NCI-H1105 treated with DMSO at 0.1 percent for 48 hours (cell line): ENCODE measurements at regions not wholly inside any gene's neighbourhood (a gene's known extent, or its start where the extent isn't known, plus 50 kb on each side); places are given as distances from the start of the nearest gene placed in this dataset.
A peak's percentile ranks its signal among the peaks of the same experiment; 100 is the strongest.

Source experiments
- DNase-seq: peaks from one replicate; lab custom pipeline; 2025; lab: John Stamatoyannopoulos, UW

GRCh38 chr13:42658019-42658418, 84.1 kb downstream of the TNFSF11 start:
- no peak for DNase-seq

DNA sequence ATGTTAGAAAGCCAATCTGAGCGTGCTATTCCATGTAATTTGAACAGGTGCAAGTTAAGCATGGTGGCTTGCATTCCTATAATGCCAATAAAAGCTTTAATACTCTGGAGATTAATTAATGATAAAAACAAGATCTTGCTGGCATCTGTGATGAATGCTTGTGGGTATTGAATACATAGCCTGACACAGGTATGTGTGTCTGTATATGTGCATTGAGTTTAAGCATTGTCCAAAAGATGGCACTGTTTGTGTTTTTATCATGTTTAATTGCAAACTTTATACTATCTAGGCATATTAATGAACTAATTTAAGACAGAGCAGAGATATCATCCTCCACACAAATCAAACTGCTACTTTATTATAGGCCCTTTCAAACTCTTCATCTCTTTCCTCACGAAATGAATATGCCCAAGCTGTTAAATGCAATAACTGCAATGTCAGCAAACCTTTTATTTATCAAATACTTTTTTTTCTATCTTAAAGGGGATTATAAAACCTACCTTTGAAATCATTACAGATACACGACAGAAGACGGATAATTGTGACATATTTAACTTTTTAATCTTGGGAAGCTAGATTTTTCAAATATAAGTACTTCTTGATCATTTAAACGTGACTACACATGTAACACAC, 86.5 kb downstream of the TNFSF11 start:
- DNase-seq = peak; percentile 37

- no peak for DNase-seq
Measured at GRCh38 chr13:42667638-42668037, 93.7 kb downstream of the TNFSF11 start.

DNA sequence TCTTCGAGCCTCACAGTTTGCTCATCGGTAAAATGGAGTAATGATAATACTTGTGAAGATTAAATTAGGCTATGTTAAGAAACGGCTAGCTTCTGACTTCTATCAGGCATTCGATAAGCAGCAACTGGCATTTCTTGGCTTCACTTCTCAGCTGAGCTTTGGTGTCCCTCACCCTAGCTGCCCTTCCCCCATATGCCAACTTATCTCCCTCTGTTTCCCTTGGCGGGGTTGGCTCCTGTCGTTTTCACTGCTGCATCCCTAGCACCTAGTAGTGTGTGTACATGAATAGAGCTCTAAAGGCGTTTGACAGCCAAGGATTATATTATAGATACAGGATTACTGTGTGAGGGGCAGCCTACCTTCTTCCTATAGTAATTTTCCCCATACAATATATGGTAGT, 97.5 kb downstream of the TNFSF11 start:
- no peak for DNase-seq

DNA sequence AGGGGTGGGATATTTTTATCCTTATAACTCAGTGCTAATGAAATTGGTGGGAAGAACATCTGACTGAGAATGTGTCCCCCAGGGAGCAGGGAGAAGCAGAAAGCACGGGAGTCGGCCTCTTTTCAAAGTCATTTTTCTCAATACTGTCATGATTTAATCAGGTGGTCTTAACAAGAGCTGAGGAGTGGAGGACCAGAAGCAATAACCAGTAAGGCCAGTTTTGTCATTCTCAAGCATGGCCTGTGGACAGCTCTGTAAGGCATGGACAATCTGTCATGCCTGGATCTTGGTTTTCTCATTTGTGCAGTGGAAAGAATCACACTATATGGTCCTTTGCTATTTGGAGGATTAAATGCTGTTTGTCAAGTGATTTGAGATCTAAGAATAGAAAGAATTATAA, 99.7 kb downstream of the TNFSF11 start:
- DNase-seq = no peak

- no peak for DNase-seq
Measured at GRCh38 chr13:42680748-42681147, 100.6 kb upstream of the FAM216B start.

DNA sequence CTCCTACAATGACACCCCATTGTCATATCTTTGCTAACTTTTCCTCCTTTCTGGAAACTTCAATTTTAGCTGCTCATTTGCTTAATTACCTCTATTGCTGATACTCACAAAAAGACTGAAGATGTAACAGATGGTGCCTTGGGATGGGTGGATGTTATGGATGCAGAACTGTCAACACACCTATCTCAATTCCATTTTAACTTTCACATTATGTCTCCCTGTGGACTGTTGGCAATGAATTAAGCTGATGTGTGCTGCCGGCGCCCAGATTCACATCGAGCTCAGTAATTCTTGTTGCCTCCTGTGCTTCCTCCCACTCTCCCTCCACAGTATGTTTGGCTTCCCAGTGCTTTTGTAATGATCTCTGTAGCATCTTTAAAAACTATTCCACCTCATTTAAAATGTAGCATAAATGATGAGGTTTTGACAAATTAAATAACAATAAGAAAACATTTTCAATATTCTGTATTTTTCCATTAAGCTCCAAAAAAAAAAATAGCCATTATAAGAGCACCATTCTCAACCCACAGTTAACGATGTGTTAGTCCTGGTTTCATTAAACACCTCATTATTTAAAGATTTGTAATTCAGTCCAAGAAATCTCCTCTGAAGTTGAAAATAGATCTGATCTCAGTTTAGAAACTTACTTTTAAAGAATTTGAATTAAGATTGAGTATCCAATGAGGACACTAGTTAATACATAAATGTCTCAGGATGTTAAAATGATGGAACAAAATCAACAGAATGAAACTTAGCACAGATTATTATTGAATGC, 99.9 kb upstream of the FAM216B start:
- DNase-seq = no peak

DNA sequence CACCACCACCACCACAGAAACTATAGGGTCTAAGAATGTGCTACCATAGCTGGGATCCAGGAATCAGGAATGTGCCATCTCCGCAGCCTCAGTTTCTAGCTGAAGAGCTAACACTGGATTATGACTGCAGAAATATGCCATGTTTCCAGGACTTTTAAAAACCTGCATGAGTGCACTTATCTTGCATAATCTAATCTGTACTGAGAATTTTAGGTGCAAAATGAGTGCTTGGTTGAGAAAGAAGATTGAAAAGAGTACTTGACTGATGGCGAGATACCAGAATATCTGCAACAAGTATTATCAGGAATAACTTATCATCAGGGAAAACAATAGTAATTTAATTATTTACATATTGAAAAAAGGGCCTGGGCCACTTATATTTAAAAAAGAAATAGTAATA, 97.2 kb upstream of the FAM216B start:
- no peak for DNase-seq

DNA sequence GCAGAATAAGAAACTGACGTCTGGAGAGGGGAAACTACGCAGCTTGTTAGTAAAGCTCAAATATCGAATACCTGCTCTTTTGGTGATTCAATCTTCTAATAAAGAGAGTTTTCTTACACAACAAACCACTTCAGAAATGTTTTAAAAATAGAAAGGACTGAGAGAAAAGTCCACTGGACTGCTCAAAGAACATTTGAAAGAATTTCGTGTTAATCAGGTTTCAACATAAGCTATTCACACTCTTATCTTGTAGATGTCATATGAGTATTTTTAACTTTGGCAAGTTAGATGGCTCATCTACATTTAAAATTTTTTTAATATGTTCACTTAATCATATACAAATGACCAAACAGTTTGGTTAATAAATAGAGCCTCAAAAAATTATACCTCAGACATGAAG, 95.6 kb upstream of the FAM216B start:
- DNase-seq = no peak

- DNase-seq = no peak
Measured at GRCh38 chr13:42686165-42686564, 95.2 kb upstream of the FAM216B start.

DNA sequence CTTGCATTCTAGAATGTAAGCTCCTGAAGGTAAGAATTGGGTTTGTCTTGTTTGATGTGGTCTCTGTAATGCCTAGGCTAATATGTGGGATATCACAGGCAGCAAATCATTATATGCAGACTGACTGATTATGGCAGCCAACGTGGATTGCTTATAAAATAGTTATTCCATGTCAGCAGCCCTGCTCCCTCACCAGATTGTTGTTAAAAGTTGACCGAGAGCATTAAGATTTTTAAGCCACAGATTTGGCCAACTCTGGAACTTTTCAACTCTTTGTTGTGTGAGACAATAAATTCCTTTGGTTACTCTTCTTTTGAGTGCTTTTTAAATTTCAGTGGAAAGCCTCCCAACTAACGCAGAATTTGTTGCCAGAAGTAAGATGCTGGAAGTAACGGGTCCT, 92.6 kb upstream of the FAM216B start:
- DNase-seq = no peak

DNA sequence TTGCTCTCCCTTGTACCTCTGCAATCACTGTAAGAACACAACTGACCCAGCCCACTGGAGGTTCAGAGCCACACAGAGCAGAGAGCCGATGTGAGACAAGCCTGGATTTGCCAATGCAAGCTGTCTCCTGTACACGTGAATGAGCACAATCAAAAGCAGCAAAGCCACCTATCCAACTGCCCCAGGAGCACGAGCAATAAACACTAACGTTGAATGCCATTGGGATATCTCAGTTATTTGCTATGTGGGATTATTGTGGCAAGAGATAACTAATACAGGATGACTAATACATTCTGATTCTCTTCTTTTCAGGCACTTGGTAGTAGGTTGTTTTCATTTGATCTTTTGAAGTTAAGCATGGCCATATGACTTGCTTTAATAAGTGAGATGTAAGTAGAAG, 85.2 kb upstream of the FAM216B start:
- DNase-seq = no peak

DNA sequence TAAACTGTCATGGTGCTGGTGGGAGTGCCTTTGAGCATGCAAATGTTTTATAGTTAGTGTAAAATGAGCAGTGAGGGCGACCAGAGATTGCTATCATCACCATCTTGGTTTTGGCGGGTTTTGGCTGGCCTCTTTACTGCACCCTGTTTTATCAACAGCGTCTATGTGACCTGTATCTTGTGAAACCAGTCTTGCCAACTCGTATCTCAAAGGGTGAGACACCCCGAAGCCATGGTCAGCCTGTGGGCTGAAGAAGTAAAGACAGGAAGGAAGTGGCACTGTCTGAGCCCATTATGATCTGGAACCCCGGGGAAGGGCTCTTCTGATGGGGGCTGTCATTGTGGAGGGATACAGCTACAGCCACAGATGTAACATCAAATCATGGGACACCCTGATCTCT, 81.5 kb upstream of the FAM216B start:
- DNase-seq = no peak

- DNase-seq = no peak
Measured at GRCh38 chr13:42702716-42703115, 78.7 kb upstream of the FAM216B start.

DNA sequence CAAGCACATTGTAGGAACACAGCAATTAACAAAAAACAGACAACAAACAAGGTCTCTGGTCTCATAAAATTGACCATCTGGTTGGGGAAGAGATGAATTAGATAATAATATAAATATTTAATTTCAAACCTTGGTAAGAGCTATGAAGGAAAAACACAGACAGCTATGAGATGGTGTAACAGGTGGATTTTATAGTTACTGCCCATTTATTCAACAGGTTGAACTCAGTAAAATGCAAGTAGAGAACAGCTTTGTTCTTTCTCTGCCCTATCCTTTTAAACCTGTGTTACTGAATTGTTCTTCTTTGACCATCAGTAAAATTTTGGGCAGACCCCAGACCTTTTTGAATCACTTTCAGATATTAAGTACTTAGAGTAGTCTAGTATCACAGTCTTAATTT, 77.6 kb upstream of the FAM216B start:
- no peak for DNase-seq

- no peak for DNase-seq
Measured at GRCh38 chr13:42706286-42706685, 75.1 kb upstream of the FAM216B start.

DNA sequence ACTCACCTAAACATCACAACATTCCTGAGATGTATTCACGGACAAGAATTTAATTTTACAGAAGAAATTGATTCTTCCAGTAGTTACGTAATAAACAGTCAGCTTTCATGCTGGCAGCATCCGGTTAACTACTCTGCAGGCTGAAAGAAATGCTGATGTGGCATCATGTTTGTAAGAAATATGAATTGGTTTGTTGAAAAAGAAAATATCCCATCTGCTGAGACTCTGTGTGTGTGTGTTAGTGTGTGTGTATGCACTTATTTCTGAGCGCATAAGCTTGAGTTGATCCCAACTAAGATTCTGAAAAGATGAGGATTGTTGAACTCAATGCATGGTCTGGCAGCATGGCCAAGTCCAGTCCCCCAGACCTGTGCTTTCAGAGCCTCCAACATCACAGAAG, 74.3 kb upstream of the FAM216B start:
- no peak for DNase-seq

GRCh38 chr13:42707586-42707985, 73.8 kb upstream of the FAM216B start:
- no peak for DNase-seq

DNA sequence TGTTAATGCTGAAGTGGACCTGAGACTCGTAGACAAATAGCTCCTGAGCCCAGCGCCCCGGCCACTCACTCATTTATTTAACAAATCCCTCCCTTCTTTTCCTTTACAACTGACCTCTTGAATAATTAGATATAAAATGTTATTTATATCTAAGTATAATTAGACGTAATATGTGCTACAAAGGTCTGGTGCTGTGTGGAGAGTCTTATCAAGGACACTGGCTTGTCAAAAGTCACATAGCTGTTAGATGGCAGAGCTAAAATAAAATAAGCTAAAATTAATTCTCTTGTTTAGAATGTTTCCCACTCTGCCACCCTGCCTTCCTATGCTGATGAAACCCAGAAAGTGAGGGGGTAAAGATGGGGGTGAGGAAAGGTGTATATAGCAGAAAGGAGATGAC, 73.0 kb upstream of the FAM216B start:
- DNase-seq = no peak

- no peak for DNase-seq
Measured at GRCh38 chr13:42709276-42709675, 72.1 kb upstream of the FAM216B start.

DNA sequence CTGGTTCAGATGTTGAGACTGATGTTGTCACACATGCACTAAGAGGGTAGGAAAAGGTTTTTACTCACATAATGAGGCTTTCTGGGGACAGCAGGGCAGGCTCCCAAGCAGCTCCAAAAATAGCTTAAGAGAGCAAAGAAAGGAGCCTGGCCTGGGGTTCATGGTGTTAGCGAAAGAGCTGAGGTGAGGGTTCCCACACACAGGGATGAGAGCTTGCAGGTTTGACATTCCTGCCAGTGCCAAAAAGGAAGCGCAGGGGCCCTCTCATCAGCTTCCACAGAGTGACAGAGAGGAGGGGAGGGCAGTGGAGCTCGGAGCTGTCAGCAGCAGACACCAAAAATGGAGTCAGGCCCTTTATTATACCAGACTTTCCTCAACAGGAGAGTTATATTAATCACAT, 65.5 kb upstream of the FAM216B start:
- DNase-seq = no peak

DNA sequence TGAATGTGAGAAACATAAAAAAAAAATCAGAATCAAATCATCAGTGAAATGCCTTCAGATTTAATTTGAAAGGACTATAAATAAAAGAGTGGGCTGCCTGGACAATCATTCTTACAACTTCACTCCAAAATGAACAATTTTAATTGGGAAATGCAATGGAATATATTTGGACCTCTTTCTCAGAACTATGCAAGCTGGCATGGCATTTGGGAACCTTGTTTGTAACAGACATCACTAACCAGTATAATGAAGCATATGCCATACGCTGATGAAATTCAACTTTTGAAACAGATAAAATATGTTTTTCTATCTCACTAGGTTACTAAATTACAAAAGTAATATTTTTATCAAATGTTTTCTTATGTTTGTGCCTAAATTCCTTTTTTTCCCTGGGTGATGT, 64.2 kb upstream of the FAM216B start:
- no peak for DNase-seq

- DNase-seq = peak; percentile 28
Measured at GRCh38 chr13:42720113-42720857, 61.1 kb upstream of the FAM216B start.
